ENCODE measurements at regions not wholly inside any gene's neighbourhood (a gene's known extent, or its start where the extent isn't known, plus 50 kb on each side); places are given as distances from the start of the nearest gene placed in this dataset.

DNA sequence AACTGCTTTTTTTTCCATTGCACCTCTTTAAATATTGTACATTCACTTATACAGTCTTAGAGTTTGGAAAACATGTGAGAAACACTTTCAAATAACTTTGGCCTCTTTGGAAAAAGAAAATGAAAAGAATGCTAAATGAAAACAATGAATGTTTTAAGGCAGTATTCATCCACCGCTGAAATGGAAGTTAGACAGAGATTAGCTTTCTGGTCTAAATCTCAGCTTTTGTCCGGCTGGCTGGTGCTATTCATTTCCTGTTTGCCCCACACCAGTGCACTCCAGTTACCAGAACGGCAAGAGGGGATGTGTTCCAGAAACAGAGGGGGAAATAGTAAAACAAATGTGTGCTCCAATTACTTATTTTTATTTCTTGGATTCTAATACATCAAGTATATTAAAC lies 1201.3 kb downstream of the EFNB2 start:
- TF ChIP-seq POLR2A (IDR thresholded peaks at IDR 0.05): no peak
- TF ChIP-seq, protein P1, sequence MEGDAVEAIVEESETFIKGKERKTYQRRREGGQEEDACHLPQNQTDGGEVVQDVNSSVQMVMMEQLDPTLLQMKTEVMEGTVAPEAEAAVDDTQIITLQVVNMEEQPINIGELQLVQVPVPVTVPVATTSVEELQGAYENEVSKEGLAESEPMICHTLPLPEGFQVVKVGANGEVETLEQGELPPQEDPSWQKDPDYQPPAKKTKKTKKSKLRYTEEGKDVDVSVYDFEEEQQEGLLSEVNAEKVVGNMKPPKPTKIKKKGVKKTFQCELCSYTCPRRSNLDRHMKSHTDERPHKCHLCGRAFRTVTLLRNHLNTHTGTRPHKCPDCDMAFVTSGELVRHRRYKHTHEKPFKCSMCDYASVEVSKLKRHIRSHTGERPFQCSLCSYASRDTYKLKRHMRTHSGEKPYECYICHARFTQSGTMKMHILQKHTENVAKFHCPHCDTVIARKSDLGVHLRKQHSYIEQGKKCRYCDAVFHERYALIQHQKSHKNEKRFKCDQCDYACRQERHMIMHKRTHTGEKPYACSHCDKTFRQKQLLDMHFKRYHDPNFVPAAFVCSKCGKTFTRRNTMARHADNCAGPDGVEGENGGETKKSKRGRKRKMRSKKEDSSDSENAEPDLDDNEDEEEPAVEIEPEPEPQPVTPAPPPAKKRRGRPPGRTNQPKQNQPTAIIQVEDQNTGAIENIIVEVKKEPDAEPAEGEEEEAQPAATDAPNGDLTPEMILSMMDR (IDR thresholded peaks at IDR 0.05): no peak
